T-helper 1 cell treated with Interleukin-12 subunit alpha and Interleukin-12 subunit beta and Interleukin-4 antibody, amounts not matched to agents 30 μg/mL and 1 μg/mL, for 36 hours (primary cell): ENCODE measurements at regions not wholly inside any gene's neighbourhood (a gene's known extent, or its start where the extent isn't known, plus 50 kb on each side); places are given as distances from the start of the nearest gene placed in this dataset.
"Not testable (repeated sequence)": the region's sequence is repeated elsewhere in the genome, so short reads cannot be mapped to it uniquely, and the experiment has no call there.

ENCODE experiments used
- H3K27ac Mint-ChIP-seq: one replicate; pipeline ENCODE4 v1.8.0; 2021; ENCODE audit warnings: mild to moderate bottlenecking, mixed read lengths
- H3K27me3 Mint-ChIP-seq: one replicate; pipeline ENCODE4 v1.8.0; 2021; ENCODE audit warnings: low read depth, mixed read lengths
- H3K36me3 Mint-ChIP-seq: one replicate; pipeline ENCODE4 v1.8.0; 2021; ENCODE audit warnings: low read depth, mixed read lengths
- H3K4me1 Mint-ChIP-seq: one replicate; pipeline ENCODE4 v1.8.0; 2021; ENCODE audit warnings: low read depth, mixed read lengths
- H3K4me3 Mint-ChIP-seq: one replicate; pipeline ENCODE4 v1.8.0; 2021; ENCODE audit warnings: mild to moderate bottlenecking, moderate library complexity, mixed read lengths
- H3K9me3 Mint-ChIP-seq: one replicate; pipeline ENCODE4 v1.8.0; 2021; ENCODE audit warnings: mixed read lengths

- no peaks in the 10 kb centered on the region for H3K36me3 Mint-ChIP-seq
Measured at GRCh38 chr10:100664316-100665149, 80.8 kb upstream of the PAX2 start.

GRCh38 chr10:100666634-100667033, 78.7 kb upstream of the PAX2 start:
- not testable (repeated sequence) for H3K9me3 Mint-ChIP-seq, H3K36me3 Mint-ChIP-seq, H3K4me3 Mint-ChIP-seq, H3K4me1 Mint-ChIP-seq, H3K27ac Mint-ChIP-seq
- H3K27me3 Mint-ChIP-seq, result peaks cover 68% of the 10 kb centered on the region

More at GRCh38 chr10:100664316-100665149, 80.8 kb upstream of the PAX2 start:
- Mint-ChIP-seq H3K9me3 (no peaks in the 10 kb centered on the region), H3K27me3 (peaks cover 69% of the 10 kb centered on the region), H3K4me3 (no peak overlapping the region), H3K27ac (no peak overlapping the region), H3K4me1 (no peaks in the 10 kb centered on the region)

GRCh38 chr10:100669616-100670015, 75.8 kb upstream of the PAX2 start:
- no peaks in the 10 kb centered on the region for H3K36me3 Mint-ChIP-seq
- peaks cover 68% of the 10 kb centered on the region for H3K27me3 Mint-ChIP-seq
- no peak overlapping the region for H3K4me3 Mint-ChIP-seq
- no peak overlapping the region for H3K27ac Mint-ChIP-seq
- no peaks in the 10 kb centered on the region for H3K4me1 Mint-ChIP-seq
- H3K9me3 Mint-ChIP-seq, result no peaks in the 10 kb centered on the region

- H3K27me3 Mint-ChIP-seq, result peaks cover 64% of the 10 kb centered on the region
- H3K4me1 Mint-ChIP-seq, result no peaks in the 10 kb centered on the region
- peak overlapping the region; percentile 16 for H3K4me3 Mint-ChIP-seq
- H3K27ac Mint-ChIP-seq, result no peak overlapping the region
- H3K36me3 Mint-ChIP-seq, result no peaks in the 10 kb centered on the region
- no peaks in the 10 kb centered on the region for H3K9me3 Mint-ChIP-seq
Measured at GRCh38 chr10:100670368-100670767, 75.0 kb upstream of the PAX2 start.

- no peaks in the 10 kb centered on the region for H3K9me3 Mint-ChIP-seq
- H3K27ac Mint-ChIP-seq, result no peak overlapping the region
- H3K27me3 Mint-ChIP-seq, result peaks cover 64% of the 10 kb centered on the region
- no peaks in the 10 kb centered on the region for H3K36me3 Mint-ChIP-seq
- no peak overlapping the region for H3K4me3 Mint-ChIP-seq
- H3K4me1 Mint-ChIP-seq, result no peaks in the 10 kb centered on the region
Measured at GRCh38 chr10:100670828-100671479, 74.4 kb upstream of the PAX2 start.

- H3K27ac Mint-ChIP-seq, result no peak overlapping the region
- no peaks in the 10 kb centered on the region for H3K4me1 Mint-ChIP-seq
- H3K27me3 Mint-ChIP-seq, result peaks cover 65% of the 10 kb centered on the region
- no peak overlapping the region for H3K4me3 Mint-ChIP-seq
- no peaks in the 10 kb centered on the region for H3K9me3 Mint-ChIP-seq
- no peaks in the 10 kb centered on the region for H3K36me3 Mint-ChIP-seq
Measured at GRCh38 chr10:100672199-100672598, 73.2 kb upstream of the PAX2 start.

GRCh38 chr10:100677290-100677945, 68.0 kb upstream of the PAX2 start:
- Mint-ChIP-seq H3K36me3 (no peaks in the 10 kb centered on the region), H3K27ac (no peak overlapping the region), H3K27me3 (peaks cover 55% of the 10 kb centered on the region), H3K4me1 (no peaks in the 10 kb centered on the region), H3K9me3 (no peaks in the 10 kb centered on the region), H3K4me3 (no peak overlapping the region)

- Mint-ChIP-seq H3K27me3 (peaks cover 56% of the 10 kb centered on the region), H3K4me3 (no peak overlapping the region), H3K36me3 (no peaks in the 10 kb centered on the region), H3K27ac (no peak overlapping the region), H3K9me3 (no peaks in the 10 kb centered on the region), H3K4me1 (no peaks in the 10 kb centered on the region)
Measured at GRCh38 chr10:100679327-100679726, 66.1 kb upstream of the PAX2 start.

GRCh38 chr10:100683004-100683403, 62.4 kb upstream of the PAX2 start:
- no peaks in the 10 kb centered on the region for H3K36me3 Mint-ChIP-seq
- H3K4me1 Mint-ChIP-seq, result no peaks in the 10 kb centered on the region
- H3K27ac Mint-ChIP-seq, result no peak overlapping the region
- no peak overlapping the region for H3K4me3 Mint-ChIP-seq
- H3K9me3 Mint-ChIP-seq, result no peaks in the 10 kb centered on the region
- H3K27me3 Mint-ChIP-seq, result peaks cover 83% of the 10 kb centered on the region

GRCh38 chr10:100683545-100684300, 61.7 kb upstream of the PAX2 start:
- H3K4me3 Mint-ChIP-seq, result no peak overlapping the region
- H3K9me3 Mint-ChIP-seq, result no peaks in the 10 kb centered on the region
- no peaks in the 10 kb centered on the region for H3K36me3 Mint-ChIP-seq
- no peak overlapping the region for H3K27ac Mint-ChIP-seq
- H3K27me3 Mint-ChIP-seq, result peaks cover 84% of the 10 kb centered on the region
- no peaks in the 10 kb centered on the region for H3K4me1 Mint-ChIP-seq

- Mint-ChIP-seq H3K4me1 (no peaks in the 10 kb centered on the region), H3K4me3 (no peak overlapping the region), H3K27ac (no peak overlapping the region), H3K27me3 (peaks cover 83% of the 10 kb centered on the region), H3K9me3 (no peaks in the 10 kb centered on the region), H3K36me3 (no peaks in the 10 kb centered on the region)
Measured at GRCh38 chr10:100684688-100685235, 60.6 kb upstream of the PAX2 start.

- Mint-ChIP-seq H3K4me3 (no peak overlapping the region), H3K36me3 (no peaks in the 10 kb centered on the region), H3K4me1 (no peaks in the 10 kb centered on the region), H3K9me3 (no peaks in the 10 kb centered on the region), H3K27ac (no peak overlapping the region), H3K27me3 (peaks cover 83% of the 10 kb centered on the region)
Measured at GRCh38 chr10:100685331-100685730, 60.1 kb upstream of the PAX2 start.

- Mint-ChIP-seq H3K27me3 (peaks cover 75% of the 10 kb centered on the region), H3K4me1 (no peaks in the 10 kb centered on the region), H3K4me3 (no peak overlapping the region), H3K36me3 (no peaks in the 10 kb centered on the region), H3K9me3 (no peaks in the 10 kb centered on the region), H3K27ac (no peak overlapping the region)
Measured at GRCh38 chr10:100687143-100688003, 58.0 kb upstream of the PAX2 start.
